ENCODE measurements at regions not wholly inside any gene's neighbourhood (a gene's known extent, or its start where the extent isn't known, plus 50 kb on each side); places are given as distances from the start of the nearest gene placed in this dataset.

- TF ChIP-seq, protein P1, sequence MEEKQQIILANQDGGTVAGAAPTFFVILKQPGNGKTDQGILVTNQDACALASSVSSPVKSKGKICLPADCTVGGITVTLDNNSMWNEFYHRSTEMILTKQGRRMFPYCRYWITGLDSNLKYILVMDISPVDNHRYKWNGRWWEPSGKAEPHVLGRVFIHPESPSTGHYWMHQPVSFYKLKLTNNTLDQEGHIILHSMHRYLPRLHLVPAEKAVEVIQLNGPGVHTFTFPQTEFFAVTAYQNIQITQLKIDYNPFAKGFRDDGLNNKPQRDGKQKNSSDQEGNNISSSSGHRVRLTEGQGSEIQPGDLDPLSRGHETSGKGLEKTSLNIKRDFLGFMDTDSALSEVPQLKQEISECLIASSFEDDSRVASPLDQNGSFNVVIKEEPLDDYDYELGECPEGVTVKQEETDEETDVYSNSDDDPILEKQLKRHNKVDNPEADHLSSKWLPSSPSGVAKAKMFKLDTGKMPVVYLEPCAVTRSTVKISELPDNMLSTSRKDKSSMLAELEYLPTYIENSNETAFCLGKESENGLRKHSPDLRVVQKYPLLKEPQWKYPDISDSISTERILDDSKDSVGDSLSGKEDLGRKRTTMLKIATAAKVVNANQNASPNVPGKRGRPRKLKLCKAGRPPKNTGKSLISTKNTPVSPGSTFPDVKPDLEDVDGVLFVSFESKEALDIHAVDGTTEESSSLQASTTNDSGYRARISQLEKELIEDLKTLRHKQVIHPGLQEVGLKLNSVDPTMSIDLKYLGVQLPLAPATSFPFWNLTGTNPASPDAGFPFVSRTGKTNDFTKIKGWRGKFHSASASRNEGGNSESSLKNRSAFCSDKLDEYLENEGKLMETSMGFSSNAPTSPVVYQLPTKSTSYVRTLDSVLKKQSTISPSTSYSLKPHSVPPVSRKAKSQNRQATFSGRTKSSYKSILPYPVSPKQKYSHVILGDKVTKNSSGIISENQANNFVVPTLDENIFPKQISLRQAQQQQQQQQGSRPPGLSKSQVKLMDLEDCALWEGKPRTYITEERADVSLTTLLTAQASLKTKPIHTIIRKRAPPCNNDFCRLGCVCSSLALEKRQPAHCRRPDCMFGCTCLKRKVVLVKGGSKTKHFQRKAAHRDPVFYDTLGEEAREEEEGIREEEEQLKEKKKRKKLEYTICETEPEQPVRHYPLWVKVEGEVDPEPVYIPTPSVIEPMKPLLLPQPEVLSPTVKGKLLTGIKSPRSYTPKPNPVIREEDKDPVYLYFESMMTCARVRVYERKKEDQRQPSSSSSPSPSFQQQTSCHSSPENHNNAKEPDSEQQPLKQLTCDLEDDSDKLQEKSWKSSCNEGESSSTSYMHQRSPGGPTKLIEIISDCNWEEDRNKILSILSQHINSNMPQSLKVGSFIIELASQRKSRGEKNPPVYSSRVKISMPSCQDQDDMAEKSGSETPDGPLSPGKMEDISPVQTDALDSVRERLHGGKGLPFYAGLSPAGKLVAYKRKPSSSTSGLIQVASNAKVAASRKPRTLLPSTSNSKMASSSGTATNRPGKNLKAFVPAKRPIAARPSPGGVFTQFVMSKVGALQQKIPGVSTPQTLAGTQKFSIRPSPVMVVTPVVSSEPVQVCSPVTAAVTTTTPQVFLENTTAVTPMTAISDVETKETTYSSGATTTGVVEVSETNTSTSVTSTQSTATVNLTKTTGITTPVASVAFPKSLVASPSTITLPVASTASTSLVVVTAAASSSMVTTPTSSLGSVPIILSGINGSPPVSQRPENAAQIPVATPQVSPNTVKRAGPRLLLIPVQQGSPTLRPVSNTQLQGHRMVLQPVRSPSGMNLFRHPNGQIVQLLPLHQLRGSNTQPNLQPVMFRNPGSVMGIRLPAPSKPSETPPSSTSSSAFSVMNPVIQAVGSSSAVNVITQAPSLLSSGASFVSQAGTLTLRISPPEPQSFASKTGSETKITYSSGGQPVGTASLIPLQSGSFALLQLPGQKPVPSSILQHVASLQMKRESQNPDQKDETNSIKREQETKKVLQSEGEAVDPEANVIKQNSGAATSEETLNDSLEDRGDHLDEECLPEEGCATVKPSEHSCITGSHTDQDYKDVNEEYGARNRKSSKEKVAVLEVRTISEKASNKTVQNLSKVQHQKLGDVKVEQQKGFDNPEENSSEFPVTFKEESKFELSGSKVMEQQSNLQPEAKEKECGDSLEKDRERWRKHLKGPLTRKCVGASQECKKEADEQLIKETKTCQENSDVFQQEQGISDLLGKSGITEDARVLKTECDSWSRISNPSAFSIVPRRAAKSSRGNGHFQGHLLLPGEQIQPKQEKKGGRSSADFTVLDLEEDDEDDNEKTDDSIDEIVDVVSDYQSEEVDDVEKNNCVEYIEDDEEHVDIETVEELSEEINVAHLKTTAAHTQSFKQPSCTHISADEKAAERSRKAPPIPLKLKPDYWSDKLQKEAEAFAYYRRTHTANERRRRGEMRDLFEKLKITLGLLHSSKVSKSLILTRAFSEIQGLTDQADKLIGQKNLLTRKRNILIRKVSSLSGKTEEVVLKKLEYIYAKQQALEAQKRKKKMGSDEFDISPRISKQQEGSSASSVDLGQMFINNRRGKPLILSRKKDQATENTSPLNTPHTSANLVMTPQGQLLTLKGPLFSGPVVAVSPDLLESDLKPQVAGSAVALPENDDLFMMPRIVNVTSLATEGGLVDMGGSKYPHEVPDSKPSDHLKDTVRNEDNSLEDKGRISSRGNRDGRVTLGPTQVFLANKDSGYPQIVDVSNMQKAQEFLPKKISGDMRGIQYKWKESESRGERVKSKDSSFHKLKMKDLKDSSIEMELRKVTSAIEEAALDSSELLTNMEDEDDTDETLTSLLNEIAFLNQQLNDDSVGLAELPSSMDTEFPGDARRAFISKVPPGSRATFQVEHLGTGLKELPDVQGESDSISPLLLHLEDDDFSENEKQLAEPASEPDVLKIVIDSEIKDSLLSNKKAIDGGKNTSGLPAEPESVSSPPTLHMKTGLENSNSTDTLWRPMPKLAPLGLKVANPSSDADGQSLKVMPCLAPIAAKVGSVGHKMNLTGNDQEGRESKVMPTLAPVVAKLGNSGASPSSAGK (IDR thresholded peaks at IDR 0.05) = no peak
- no peak for TF ChIP-seq ZNF395 (CRISPR knock-in tag; IDR thresholded peaks at IDR 0.05)
- no peak for TF ChIP-seq PCBP1 (IDR thresholded peaks at IDR 0.05; ENCODE audit: low read depth, low read length, poor library complexity, severe bottlenecking)
- TF ChIP-seq, protein P2, sequence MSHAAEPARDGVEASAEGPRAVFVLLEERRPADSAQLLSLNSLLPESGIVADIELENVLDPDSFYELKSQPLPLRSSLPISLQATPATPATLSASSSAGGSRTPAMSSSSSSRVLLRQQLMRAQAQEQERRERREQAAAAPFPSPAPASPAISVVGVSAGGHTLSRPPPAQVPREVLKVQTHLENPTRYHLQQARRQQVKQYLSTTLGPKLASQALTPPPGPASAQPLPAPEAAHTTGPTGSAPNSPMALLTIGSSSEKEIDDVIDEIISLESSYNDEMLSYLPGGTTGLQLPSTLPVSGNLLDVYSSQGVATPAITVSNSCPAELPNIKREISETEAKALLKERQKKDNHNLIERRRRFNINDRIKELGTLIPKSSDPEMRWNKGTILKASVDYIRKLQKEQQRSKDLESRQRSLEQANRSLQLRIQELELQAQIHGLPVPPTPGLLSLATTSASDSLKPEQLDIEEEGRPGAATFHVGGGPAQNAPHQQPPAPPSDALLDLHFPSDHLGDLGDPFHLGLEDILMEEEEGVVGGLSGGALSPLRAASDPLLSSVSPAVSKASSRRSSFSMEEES (CRISPR knock-in tag; IDR thresholded peaks at IDR 0.05) = no peak
- no peak for TF ChIP-seq SPI1 (IDR thresholded peaks at IDR 0.05; ENCODE audit: borderline replicate concordance, low read depth, low read length)
- TF ChIP-seq SMAD3 (CRISPR knock-in tag; conservative IDR thresholded peaks at IDR 0.05) = no peak
- no peak for TF ChIP-seq U2AF1 (optimal IDR thresholded peaks at IDR 0.05; ENCODE audit: low read depth, low read length)
- TF ChIP-seq U2AF2 (optimal IDR thresholded peaks at IDR 0.05; ENCODE audit: low read depth, low read length) = no peak
- TF ChIP-seq ZNF197 (CRISPR knock-in tag; IDR thresholded peaks at IDR 0.05; ENCODE audit: low read depth) = no peak
- TF ChIP-seq BMI1 (IDR thresholded peaks at IDR 0.05; ENCODE audit: low read length) = no peak
- TF ChIP-seq MLX (CRISPR knock-in tag; conservative IDR thresholded peaks at IDR 0.05) = no peak
Measured at GRCh38 chr5:68922172-68922987, 171.4 kb upstream of the SLC30A5 start (continued).

All from K562 (cell line).